Thyroid gland (tissue), 4 donors: ENCODE measurements at regions not wholly inside any gene's neighbourhood (a gene's known extent, or its start where the extent isn't known, plus 50 kb on each side); places are given as distances from the start of the nearest gene placed in this dataset.

Experiments used
- CTCF ChIP-seq, 6 experiments: fragments of 200-600 bp in 3 of 6; fragments of 450-650 bp in 3 of 6; sonication (generic) in 3 of 6; IDR thresholded peaks; one replicate each; pipeline ENCODE4 v1.5.1; 2016 to 2019; ENCODE audit warnings: antibody characterized with exemption in 6 of 6, mild to moderate bottlenecking in 2 of 6, inconsistent platforms in 1 of 6, moderate library complexity in 1 of 6
- POLR2A ChIP-seq, 2 donors: fragments of 450-650 bp; IDR thresholded peaks; one replicate each; pipeline ENCODE4 v1.6.1; 2017; ENCODE audit warnings: antibody characterized with exemption in 2 of 2, mild to moderate bottlenecking in 2 of 2, moderate library complexity in 1 of 2

- TF ChIP-seq CTCF (IDR thresholded peaks at IDR 0.05) (no peak), POLR2A (IDR thresholded peaks at IDR 0.05) (no peak)
Measured at GRCh38 chr6:79763301-79763700, 132.2 kb downstream of the SH3BGRL2 start.
